GM21528 (cell line): ENCODE measurements at regions not wholly inside any gene's neighbourhood (a gene's known extent, or its start where the extent isn't known, plus 50 kb on each side); places are given as distances from the start of the nearest gene placed in this dataset.
"Not testable (repeated sequence)": the region's sequence is repeated elsewhere in the genome, so short reads cannot be mapped to it uniquely, and the experiment has no call there.

ENCODE experiments used
- ATAC-seq: cut with Tn5 transposase; IDR thresholded peaks from one replicate; pipeline ENCODE4 v1.9.1; 2021; ENCODE audit warnings: mild to moderate bottlenecking, moderate library complexity; ENCODE audit not compliant: unreplicated experiment, low FRiP score

- no peak for ATAC-seq
Observed at GRCh38 chr10:128178302-128178958, 52.2 kb upstream of the MKI67 start.

DNA sequence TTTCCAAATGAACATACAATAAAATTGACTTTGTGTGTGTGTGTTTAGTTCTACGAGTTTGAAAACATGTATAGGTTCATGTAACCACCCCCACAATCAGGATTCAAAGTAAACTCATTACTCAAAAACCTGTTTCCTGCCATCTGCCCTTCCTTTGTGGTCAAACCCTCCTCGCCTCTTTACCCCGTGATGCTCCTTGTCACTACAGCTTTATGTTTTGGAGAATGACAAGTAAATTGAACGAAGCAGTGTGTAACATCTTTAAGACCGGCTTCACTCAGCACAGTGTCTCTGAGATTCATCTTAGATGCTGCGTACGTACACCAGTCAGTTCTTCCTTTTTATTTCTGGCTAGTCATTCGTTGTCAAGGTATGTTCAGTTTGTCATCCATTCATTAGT is 54.6 kb upstream of the MKI67 start:
- ATAC-seq = no peak

DNA sequence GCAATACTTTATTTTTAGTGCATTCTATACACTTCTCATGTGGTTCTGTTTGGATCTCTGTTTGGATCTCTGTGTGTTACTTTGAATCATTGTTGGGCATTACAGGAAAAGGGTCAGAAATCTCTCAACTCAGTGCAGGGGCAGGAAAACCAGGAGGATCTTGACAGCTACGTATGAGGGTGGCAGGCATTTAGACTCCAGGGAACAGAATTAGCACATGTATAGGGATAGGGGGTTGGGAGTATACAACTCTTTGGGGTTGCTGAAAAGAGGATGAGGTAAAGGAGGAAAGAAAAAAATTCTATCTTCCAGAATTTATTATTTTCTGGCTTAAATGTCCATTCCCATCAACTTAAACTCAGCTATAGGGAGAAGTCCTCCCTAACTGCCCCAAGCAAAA is 59.4 kb upstream of the MKI67 start:
- no peak for ATAC-seq

DNA sequence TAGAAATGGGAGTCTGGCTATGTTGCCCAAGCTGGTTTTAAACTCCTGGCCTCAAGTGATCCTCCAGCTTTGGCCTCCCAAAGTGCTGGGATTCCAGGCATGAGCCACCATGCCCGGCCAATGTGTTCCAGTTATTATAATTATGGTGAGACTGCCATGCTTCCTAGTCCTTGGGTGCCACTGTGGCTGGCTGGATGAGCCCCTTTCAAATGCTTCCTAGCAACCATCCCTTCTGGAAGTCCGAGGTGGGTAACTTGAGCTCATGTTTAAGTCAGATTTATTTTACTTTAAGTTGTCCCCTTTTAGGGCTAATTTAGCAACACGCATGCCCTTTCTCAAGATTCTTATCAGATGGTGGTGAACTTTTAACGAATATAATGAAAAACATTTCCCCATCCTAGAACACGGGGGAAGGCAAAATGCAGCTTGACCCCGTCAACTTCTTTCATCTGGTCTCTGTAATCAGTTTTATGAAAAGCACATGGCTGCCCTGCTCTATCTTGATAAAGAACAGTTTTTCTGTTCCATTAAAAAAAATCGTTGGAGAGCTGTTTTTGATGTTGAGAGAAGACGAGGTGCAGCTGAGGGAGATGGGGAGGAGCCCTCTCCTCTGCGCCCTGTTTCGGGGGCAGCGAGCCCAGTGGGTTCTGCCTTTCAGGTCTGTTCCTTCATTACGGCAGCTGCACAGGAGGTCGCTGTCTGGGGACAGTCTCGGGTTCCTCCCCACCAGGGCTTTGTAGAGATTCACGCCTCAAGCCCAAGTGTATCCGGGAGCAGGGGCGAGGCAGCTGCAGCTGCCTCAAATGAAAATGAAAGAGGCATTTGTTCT is 61.0 kb upstream of the MKI67 start:
- no peak for ATAC-seq

GRCh38 chr10:128187788-128188185 is 61.6 kb upstream of the MKI67 start:
- ATAC-seq = no peak

DNA sequence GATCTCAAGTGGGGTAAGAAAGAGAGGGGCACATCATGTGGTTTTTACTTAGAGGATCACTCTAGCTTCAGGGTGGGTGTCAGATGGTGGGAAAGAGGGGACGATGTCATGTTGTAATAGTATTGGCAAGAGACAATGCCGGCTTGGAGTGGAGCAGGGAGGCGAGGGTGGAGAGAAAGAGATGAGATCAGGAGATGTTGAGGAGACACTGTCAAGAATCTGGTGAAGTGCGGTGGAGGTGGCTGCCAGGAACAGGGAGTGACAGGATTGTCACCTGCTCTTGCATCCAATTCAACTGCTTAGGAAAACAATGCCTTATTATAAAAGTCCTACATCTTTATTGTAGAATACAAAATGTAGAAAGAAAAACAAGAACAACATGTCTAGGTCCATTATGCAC is 63.0 kb upstream of the MKI67 start:
- no peak for ATAC-seq

GRCh38 chr10:128191847-128192246 is 65.6 kb upstream of the MKI67 start:
- no peak for ATAC-seq

DNA sequence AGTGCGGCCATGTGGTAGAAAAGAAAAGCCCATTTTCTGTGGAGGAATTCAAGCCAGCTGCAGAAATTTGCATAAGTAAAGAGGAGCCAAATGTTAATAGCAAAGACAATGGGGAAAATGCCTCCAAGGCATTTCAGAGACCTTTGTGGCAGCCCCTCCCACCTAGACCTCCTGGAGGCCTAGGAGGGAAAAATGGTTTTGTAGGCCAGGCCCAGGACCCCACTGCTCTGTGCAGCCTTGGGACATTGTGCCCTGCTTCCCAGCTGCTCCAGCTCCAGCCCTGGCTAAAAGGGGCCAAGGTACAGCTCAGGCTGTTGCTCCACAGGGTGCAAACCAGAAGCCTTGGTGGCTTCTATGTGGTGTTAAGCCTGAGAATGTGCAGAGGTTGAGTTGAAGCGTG is 75.6 kb upstream of the MKI67 start:
- ATAC-seq = not testable (repeated sequence)

GRCh38 chr10:128203028-128203427 is 76.8 kb upstream of the MKI67 start:
- no peak for ATAC-seq

GRCh38 chr10:128205591-128205990 is 79.4 kb upstream of the MKI67 start:
- ATAC-seq = not testable (repeated sequence)

DNA sequence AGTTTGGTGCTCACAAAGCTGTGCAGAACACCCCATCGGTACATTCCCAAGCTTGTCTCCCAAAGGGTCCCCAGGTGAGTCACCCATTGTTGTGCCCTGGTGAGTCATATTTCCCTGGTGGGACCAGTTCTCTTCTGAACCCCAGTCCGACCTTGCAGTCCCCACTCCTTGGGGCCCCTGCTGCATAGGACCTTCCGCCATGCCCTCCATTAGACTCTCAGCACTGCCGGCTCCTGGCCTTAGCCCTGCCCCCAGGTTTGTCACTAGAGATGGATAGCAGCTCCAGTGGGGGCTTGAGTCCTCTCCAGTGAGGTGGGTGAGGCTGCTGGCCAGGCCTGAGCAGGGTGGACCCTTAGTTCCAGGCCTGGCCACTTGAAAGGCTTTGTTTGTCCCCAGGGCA is 80.5 kb upstream of the MKI67 start:
- ATAC-seq = no peak

DNA sequence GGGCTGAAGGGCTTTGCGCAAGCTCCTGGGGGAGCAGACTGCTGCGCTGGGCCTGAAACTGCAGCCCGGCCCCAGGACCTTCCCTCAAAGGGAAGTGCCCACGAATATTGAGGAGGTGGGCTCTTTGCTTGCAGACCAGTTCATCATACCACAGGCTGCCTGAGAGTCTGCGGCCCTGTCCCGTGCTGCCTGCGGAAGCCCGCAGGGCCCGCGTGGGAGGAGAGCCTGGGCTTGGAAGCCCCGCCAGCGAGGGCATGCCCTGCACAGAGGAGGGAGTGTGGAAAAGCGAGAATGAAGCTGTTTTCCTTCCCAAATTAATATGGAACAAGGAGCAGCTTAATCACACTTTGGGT is 83.6 kb upstream of the MKI67 start:
- ATAC-seq = no peak

DNA sequence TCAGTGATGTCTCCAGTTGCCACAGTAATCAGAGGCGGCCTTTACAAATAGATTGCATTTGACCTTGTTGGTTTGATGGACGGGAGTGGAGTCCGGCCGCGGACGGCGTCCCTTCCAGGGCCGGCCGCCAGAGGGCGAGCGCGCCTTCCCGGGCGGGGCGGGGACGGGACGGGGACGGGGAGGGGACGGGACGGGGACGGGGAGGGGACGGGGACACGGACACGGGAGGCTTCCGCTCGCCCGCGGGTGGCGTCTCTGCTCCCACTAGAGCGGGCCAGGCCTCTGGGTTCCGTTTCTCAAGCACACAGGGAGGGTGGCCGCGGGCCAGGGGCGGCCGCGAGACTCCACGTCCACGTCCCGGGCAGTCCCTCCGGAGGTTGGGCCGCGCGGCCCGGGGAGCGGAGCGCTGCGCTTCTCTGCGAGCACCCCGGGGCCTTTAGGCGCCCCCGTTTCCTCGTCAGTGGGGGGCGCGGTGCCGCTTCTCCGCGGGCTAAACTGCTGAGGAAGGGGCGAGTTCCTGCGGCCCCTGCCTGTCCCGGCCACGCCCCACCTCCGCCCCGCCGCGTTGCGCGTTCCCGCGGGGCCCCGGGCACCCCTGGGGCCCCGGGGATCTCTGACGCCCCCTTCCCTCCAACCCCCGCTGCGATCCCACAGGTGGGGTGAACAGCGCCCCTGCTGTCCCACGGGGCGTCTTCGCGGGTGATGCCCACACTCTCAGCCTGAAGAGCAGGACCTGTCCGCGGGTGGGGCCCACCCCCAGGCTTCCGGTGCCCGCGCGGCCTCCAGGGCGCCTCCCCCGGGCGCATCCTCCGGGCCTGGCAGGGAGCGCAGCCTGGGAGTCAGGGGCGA is 84.2 kb upstream of the MKI67 start:
- ATAC-seq = no peak

- no peak for ATAC-seq
Observed at GRCh38 chr10:128211064-128211504, 84.9 kb upstream of the MKI67 start.

DNA sequence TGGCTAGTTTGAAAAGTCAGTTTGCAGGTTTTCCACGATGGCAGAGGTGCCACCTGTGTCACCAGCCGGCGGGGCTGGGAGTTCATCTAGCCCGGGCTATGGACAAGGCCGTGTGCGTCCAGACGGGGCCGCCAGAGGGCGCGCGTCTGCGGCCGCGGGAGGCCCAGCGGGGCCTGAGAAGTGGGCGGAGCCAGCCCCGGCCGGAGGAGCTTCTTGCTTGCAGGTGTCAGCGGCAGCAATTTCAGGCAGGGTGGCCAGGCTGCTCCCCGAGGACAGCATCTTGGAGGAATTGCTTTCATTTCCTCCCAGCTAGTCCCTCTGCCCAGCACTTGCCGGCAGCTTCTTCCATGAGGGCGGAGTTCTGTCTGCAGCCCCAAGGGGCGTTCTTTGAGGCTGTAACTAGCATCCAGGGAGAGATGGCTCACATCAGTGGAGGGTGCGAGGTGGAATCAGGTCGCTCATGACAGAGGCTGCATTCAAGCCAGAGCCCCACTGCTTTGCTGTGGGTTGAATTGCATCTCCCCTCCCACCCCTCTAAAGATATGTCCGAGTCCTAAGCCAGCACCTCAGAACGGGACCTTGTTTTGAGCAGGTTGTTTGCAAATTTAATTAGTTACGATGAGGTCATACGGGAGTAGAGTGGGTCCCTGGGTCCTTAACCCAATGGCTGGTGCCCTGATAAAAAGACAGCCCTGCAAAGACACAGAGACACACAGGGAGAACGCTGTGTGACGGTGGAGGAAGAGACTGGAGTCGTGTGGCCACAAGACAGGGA is 85.9 kb upstream of the MKI67 start:
- peak; percentile 96 for ATAC-seq

- ATAC-seq = no peak
Observed at GRCh38 chr10:128213156-128213555, 86.9 kb upstream of the MKI67 start.

DNA sequence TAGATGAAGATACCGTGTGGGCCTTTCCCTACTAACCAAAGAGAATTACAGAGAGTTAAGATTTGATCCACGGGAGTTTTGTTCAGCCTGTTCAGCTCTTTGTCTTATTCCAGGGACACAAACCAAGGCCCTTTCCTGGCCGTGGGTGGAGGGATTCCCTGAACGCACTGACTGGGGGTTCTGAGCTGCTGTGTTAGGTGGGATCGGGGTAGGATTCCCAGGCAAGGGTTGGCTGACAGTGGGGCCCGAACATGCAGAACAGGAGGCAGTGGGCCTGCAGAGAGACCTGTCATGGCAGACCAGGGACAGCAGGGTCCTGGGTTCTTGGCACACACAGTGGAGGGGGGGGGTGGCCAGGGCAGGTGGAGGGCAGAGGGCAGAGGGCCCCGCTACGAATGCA is 89.5 kb upstream of the MKI67 start:
- ATAC-seq = no peak

DNA sequence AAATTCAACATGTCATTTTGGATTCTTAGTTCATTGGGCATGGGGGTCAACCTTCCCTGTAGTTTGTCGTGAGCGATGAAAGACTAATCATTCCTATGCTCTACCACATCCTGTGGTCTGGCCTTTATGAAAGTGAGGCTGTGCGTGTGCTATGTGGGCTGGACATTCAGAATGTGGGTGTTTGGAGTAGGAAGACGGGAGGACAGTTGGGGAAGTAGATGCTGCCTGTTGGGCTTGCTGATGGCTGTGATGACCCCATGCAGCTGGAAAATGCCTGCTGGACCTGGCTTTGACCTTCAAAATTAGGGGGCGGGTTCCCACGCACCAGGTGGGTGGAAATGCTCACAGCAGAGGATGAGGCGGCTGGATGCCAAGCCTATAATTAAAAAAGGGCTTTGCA is 90.9 kb upstream of the MKI67 start:
- no peak for ATAC-seq

DNA sequence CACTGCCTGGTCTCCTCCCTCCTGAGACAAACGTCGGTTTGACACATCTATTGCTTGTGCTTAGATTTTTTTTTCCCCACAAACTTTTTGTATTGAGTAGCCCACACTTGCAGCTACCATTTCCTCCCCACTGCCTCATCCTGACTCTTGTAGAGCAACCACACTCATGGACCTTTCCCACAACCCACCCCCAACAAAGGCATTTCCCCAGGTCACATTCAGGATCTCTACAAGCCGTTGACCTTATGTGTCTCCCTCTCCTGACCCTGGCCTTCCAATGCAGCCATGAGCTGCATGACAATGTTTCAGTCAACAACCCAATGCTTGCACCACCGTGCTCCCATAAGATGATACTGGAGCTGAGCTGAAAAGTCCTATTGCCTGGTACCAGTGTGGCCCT is 91.9 kb upstream of the MKI67 start:
- ATAC-seq = no peak

DNA sequence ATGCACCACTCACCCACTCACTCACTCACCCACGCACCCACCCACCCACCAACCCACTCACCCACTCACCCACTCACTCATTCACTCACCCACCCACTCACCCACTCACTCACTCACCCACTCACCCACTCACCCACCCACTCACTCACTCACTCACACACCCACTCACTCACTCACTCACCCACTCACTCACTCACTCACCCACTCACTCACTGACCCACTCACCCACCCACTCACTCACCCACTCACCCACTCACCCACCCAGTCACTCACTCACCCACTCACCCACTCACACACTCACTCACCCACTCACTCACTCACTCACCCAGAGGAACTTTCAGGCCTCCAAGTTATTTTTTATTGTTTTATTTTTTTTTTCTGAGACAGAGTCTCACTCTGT is 93.1 kb upstream of the MKI67 start:
- ATAC-seq = no peak

DNA sequence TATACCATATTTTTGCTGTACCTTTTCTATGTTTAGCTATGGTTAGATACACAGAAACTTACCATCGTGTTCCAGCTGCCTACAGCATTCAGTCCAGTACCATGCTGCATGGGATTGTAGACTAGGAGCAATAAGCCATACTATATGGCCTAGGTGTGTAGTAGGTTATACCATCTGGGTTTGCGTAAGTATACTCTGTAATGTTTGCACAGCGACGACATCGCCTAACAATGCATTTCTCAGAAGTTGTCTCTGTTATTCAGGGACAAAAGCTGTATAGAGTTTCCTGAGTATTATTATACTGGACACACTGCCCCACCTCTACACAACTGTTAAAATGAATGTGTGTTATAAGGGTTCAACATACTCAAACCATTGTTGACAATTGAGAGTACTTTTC is 93.8 kb upstream of the MKI67 start:
- no peak for ATAC-seq
